Panc1 (cell line): ENCODE measurements at regions not wholly inside any gene's neighbourhood (a gene's known extent, or its start where the extent isn't known, plus 50 kb on each side); places are given as distances from the start of the nearest gene placed in this dataset.

ENCODE experiments used
- POLR2AphosphoS5 ChIP-seq: IDR thresholded peaks from 2 replicates; pipeline ENCODE4 v1.6.1; 2012; ENCODE audit warnings: mild to moderate bottlenecking, low read depth, low read length, moderate library complexity
- TCF7L2 ChIP-seq: IDR thresholded peaks from 2 replicates; pipeline ENCODE4 v1.6.1; 2011; ENCODE audit warnings: mild to moderate bottlenecking, low read depth, low read length, inconsistent platforms
- TF ChIP-seq, protein P1 (sequence below): fragments of 450-650 bp; IDR thresholded peaks from 2 replicates; pipeline ENCODE4 v1.5.1; 2017; ENCODE audit warnings: mild to moderate bottlenecking
- TF ChIP-seq, protein P2 (sequence below), 2 experiments: IDR thresholded peaks; 2 replicates each; pipeline ENCODE4 v1.6.1; 2011 to 2012; ENCODE audit warnings: low read depth in 2 of 2, control low read depth in 1 of 2, low read length in 1 of 2, mild to moderate bottlenecking in 1 of 2, moderate library complexity in 1 of 2; ENCODE audit not compliant: insufficient read depth in 1 of 2

DNA sequence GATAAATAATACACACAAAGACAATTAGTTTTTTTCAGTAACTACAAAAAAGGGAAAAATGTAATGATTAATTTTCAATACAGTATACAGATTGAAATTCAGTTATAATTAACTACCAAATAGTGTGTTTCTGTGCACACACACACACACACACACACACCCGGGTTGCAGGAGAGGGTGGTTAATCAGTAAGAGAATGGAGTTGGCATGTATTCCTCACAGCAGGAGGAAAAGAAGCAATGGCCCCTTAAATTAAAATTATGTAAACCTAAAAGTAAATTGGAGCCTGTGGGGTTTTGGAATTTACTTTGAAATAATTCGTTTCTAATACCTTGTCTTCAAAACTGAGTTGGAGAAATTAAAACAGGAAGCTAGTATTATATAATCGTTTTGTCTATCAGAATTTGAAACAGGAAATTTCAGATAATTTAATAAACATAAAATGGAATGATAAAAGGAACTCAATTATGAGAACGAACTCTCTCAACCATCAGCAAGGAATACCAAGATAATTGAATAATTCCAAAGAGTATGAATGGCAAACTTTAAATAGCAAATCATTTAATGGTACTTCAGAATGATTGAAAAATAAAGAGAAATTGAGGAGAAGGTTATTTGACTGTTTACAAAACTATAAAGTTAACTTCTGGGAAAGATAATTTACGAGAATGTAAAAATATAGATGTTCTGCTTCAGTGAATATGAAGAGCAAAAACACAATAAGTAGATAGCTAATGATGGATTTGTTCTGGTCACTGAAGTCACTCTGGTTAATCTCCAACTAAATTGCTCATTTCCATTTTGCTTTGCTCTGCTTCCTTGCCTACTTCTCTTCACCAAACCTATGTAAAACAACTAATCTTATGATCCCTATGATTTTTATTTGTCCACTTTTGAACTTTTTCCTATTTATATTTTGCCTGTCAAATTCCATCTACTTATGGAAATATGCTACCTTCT is 547.9 kb upstream of the ZP4 start:
- TF ChIP-seq, protein P1, sequence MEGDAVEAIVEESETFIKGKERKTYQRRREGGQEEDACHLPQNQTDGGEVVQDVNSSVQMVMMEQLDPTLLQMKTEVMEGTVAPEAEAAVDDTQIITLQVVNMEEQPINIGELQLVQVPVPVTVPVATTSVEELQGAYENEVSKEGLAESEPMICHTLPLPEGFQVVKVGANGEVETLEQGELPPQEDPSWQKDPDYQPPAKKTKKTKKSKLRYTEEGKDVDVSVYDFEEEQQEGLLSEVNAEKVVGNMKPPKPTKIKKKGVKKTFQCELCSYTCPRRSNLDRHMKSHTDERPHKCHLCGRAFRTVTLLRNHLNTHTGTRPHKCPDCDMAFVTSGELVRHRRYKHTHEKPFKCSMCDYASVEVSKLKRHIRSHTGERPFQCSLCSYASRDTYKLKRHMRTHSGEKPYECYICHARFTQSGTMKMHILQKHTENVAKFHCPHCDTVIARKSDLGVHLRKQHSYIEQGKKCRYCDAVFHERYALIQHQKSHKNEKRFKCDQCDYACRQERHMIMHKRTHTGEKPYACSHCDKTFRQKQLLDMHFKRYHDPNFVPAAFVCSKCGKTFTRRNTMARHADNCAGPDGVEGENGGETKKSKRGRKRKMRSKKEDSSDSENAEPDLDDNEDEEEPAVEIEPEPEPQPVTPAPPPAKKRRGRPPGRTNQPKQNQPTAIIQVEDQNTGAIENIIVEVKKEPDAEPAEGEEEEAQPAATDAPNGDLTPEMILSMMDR = no peak
- TF ChIP-seq POLR2AphosphoS5 = no peak
- no peak for TF ChIP-seq TCF7L2
- TF ChIP-seq, protein P2, sequence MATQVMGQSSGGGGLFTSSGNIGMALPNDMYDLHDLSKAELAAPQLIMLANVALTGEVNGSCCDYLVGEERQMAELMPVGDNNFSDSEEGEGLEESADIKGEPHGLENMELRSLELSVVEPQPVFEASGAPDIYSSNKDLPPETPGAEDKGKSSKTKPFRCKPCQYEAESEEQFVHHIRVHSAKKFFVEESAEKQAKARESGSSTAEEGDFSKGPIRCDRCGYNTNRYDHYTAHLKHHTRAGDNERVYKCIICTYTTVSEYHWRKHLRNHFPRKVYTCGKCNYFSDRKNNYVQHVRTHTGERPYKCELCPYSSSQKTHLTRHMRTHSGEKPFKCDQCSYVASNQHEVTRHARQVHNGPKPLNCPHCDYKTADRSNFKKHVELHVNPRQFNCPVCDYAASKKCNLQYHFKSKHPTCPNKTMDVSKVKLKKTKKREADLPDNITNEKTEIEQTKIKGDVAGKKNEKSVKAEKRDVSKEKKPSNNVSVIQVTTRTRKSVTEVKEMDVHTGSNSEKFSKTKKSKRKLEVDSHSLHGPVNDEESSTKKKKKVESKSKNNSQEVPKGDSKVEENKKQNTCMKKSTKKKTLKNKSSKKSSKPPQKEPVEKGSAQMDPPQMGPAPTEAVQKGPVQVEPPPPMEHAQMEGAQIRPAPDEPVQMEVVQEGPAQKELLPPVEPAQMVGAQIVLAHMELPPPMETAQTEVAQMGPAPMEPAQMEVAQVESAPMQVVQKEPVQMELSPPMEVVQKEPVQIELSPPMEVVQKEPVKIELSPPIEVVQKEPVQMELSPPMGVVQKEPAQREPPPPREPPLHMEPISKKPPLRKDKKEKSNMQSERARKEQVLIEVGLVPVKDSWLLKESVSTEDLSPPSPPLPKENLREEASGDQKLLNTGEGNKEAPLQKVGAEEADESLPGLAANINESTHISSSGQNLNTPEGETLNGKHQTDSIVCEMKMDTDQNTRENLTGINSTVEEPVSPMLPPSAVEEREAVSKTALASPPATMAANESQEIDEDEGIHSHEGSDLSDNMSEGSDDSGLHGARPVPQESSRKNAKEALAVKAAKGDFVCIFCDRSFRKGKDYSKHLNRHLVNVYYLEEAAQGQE (IDR thresholded peaks at IDR 0.05; ENCODE audit: insufficient read depth in 1 of 2, low read depth in 2 of 2, low read length in 1 of 2) = no peak
